ENCODE measurements at regions not wholly inside any gene's neighbourhood (a gene's known extent, or its start where the extent isn't known, plus 50 kb on each side); places are given as distances from the start of the nearest gene placed in this dataset.
"Not testable (repeated sequence)": the region's sequence is repeated elsewhere in the genome, so short reads cannot be mapped to it uniquely, and the experiment has no call there.

DNA sequence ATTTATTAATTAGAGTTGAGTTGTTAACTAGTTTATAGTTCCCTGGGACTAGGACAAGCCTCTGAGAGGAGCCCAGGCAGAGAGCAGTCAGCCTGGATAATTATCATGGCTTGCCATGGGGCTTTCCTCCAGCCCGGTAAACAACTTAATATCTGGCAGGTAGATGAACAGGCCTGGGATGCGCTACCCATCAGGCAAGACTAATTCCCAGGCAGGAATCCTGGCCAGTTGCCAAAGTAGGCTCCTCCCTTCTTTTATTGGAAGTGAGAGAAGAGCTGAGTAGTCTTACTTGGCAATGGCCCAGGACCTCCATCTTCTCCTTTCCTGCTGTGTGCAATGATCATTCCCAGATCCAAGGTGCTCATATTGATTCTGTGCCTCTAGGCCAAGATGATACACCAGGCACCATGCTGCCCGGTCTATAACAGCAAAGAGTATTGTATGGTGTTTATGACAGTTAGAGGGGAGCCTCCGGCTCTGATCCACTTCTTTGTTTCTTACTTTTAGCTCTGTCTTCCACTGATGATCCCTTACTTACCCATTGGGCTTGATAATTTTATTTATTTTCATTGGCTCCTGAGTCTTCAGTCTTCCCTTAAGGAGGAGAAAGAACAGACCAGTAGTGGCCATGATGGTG lies 408.7 kb downstream of the REEP3 start:
- DNase-seq, result peak; percentile 55

DNA sequence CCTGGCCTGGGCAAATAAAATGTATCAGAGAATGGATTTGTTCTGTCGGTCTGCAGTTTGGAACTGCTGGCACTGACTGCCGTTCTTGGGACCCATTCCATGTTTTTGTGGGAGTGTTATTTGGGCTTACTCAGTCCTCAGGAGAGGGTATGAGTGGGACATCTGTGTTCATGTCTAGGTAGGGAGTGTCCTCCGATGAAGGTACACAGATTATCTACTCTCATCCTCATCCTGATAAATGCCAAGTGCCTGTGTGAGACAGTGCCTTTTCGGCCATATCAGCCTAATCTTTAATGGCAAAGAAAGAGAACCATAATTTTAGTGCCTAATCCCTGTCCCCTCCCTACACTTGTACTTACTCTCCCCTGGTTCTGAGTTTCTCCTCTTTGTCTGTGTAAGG lies 409.4 kb downstream of the REEP3 start:
- DNase-seq, result no peak

DNA sequence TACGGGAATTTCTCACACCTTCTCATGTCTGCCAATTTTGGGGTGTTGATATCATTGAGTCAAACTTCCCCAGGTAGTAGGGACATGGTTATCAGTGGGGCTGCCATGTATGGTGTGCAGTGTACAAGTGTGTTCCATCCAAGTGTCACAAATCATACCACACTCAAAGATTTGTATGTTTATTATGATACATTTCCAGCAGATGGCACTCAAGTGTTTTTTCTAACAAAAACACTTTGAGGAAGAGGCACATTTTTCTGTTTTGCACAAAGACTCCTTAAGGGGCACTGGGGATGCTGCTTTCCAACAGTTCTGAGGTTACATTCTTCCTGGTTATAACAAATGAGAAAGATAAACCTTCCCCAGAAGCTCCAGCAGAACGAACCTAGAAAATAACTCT lies 414.5 kb downstream of the REEP3 start:
- no peak for DNase-seq

DNA sequence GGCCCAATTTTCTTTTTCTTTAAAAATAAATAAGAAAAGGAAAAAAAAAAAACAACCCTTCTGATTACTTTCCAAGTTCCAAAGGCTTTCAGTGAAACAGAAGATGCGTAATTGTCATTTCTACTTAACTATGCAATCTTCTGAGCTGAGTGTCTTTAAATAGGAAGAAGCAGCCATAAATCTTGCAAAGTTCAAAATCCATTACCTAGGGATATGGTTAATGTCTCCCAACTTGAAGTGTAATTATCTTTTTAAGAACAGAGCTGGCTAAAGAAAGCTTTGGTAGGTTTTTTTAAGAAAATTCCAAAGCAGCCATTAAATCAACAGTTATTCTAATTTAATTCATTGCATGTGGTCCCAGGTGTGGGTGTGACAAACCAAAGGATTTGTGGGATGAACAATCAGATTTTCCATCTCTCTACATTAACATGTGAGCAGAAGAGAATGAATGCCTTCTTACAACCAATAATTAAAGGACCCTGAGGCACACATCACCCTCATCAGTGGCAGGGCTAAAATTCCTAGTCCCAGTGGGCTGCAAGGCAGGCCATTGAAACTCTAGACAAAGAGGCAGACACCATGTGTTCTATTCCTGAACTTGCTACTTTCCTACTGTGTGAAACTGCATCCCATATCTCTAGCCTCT lies 419.2 kb downstream of the REEP3 start:
- no peak for DNase-seq

DNA sequence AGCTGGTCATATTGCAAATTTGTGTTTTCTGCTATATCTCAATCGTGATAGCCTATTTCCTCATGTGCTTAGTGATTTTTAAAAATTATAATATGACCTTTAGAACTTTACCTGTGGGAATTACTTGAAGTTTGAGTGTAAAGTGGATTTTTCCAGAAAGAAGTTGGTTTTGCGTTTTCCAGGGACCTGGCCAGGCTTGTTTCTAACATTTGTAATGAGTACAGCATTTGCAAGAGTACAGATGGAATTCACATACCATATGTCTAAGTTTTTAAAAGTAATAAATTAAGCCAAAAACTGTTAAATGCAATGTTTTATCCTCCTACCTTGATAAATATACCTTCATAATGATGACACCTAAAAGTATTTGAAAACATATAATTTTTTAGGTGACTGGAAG lies 443.2 kb downstream of the REEP3 start:
- DNase-seq, result no peak

- no peak for DNase-seq
Measured at GRCh38 chr10:63965846-63966245, 444.6 kb downstream of the REEP3 start.

DNA sequence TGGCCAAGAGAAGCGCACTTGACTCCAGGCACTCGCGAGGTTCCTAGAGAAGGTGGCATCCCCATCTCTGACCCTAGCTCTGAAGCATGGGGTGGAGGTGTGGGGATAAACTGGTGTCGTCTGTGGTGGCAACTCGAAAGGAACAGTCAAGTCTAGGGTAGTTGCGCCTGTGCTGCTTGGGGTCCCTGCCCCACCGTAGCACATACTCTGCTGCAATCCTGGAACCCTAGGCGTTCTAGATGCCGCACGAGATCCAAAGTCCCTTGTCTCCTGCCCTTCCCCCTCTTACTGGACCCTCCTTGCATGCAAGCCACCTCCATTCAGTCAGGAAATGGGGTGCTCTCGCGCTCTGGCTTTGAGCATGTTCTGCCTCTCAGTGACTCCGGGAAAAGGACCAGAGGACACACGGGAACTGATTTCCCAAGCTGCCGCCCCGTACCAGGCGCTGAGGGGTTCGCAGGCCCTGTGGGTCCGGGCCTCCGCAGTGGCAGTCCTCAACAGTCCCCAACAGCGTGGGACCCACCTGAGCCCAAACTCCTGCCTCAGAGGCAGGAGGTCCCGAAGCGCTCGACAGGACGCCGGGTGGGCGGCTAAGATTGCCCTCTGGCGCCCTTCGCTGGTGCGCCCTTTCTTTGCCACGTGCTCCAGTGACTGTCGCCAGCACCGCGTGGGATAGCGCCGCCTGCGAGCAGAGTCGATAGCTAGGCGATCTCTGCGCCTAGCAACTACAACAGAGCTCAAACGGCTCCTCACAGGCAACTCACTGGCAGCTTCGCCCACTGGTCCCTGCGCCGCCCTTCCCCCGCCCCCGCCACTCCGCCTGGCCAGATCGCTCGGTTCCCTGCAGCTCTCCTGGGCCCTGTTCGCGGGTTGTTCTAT lies 452.0 kb downstream of the REEP3 start:
- DNase-seq, result no peak

DNA sequence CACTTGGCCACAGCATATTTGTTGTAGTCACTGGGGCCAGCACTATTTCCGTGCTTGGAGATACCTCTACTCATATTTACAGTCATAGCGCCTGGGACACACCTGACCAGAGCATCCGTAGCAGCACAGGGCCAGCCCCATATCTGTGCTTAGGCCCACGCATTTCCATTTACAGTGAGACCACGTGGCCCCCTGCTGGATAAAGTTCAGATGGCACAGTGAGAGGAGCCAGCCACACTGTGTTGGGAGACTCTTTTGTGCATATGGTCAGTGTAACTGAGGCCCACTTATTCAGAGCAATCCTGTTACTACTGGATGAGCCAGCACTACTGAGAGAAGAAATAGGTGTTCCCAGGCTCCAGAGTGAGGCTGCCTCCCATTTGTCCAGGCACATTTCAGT lies 455.3 kb downstream of the REEP3 start:
- no peak for DNase-seq

GRCh38 chr10:63977329-63977923 lies 456.2 kb downstream of the REEP3 start:
- DNase-seq, result no peak

- not testable (repeated sequence) for DNase-seq
Measured at GRCh38 chr10:63980870-63981269, 459.7 kb downstream of the REEP3 start.

GRCh38 chr10:63984061-63984460 lies 462.9 kb downstream of the REEP3 start:
- not testable (repeated sequence) for DNase-seq

GRCh38 chr10:63986536-63986935 lies 465.3 kb downstream of the REEP3 start:
- DNase-seq, result no peak

DNA sequence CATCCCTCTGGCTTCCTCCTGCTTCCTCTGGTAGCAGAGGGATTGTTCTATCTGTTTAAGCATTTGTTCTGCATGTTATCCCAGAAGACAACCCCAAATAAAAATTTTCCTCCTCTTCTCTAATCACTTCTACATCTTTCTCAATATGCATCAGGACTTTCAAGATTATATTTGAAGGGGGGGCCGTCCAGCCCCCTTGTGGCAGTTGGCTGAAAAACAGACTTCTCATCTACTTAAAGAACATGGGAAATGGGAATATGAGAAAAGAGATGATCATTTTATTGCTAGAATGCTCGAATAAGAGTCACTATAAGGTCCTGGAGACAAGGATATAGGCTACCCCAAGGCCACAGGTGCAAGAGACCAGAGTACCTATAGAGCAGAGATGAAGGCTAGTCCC lies 466.0 kb downstream of the REEP3 start:
- DNase-seq, result no peak

- no peak for DNase-seq
Measured at GRCh38 chr10:63994371-63994770, 473.2 kb downstream of the REEP3 start.

GRCh38 chr10:64007157-64007556 lies 486.0 kb downstream of the REEP3 start:
- no peak for DNase-seq

GRCh38 chr10:64010711-64011110 lies 489.5 kb downstream of the REEP3 start:
- DNase-seq, result no peak

DNA sequence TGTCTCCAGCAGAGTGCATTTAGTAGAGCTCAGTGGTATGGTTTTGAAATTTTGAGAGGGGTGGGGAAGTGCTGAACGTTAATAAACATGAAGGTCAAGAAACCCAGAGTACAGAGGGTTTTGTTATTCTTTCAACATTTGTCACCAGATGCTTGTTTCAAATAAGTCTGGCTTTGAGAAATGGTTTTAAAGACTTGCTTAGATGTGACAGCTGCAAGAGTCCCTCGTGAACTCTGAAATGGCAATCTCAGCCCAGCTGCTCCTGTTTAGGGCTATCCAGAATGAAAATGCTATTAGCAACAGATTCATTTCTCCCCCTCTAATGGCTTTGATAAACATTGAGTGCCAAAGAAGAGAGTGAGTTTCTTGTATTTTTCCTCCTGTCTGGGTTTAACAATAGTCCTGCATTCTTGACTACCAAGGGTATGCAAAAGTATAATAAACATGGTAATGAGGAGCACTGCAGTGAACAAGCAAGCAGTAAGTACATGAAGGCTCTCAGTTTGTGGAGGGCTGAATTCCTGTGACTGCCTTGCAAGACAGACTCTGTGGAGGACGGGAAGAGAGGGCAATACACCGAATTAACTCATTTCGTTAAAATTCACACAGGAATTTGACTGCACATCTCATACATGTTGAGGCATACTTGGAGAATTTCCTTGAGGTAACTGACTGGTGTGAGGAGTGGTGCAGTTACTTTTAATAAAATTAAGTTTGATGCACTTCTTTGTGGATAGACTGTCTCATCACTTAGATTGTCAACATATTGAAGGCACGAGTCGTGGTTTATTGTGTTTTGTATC lies 490.9 kb downstream of the REEP3 start:
- DNase-seq, result no peak

- no peak for DNase-seq
Measured at GRCh38 chr10:64014281-64014680, 493.1 kb downstream of the REEP3 start.

- DNase-seq, result no peak
Measured at GRCh38 chr10:64023926-64024470, 502.8 kb downstream of the REEP3 start.

- no peak for DNase-seq
Measured at GRCh38 chr10:64033711-64034110, 512.5 kb downstream of the REEP3 start.

DNA sequence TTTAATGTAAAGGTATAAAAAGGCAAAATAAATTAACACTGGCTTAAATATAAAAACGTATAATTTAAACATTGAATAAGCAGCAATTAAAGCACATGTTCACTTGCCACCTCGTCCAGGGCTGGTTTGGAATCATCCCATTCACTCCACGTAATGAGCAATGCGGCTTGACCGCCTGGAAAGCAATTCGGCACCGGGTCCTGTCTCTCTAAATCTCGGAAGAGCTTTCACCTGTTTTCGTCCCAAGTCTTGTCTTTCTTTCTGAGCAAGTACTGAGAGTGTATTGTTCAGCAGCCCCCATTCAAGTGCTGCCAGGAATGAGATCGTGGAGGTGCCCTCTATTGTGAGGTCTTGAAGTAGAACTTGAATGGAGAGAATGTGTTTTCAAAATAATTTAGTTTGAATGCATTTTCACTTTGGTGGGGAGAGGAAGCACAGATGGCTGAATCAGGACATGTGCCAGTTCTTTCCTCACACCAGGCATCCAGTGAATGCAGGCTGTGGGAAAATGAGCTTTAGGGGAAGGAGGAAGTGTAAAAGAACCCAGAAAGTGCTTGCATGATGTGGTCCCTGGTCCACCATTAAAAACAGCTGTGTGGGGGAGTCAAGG lies 515.2 kb downstream of the REEP3 start:
- DNase-seq, result no peak

- no peak for DNase-seq
Measured at GRCh38 chr10:64037071-64037661, 516.0 kb downstream of the REEP3 start.
